Epithelial cell of proximal tubule (primary cell): ENCODE measurements at regions not wholly inside any gene's neighbourhood (a gene's known extent, or its start where the extent isn't known, plus 50 kb on each side); places are given as distances from the start of the nearest gene placed in this dataset.
A peak's percentile ranks its signal among the peaks of the same experiment; 100 is the strongest.

ENCODE experiments used
- DNase-seq: peaks from one replicate; pipeline ENCODE4 v3.0.0-alpha.2; 2011; ENCODE audit warnings: low read depth
- H3K4me3 ChIP-seq: 2 replicates; pipeline ENCODE4 v1.5.1; 2011; ENCODE audit warnings: low read depth, mild to moderate bottlenecking, low read length
- TF ChIP-seq, protein P1 (sequence below): conservative IDR thresholded peaks from 2 replicates; pipeline ENCODE4 v1.5.1; 2012; ENCODE audit warnings: low read depth, mild to moderate bottlenecking, low read length

GRCh38 chr18:44149706-44150105, 531.0 kb upstream of the SETBP1 start:
- H3K4me3 ChIP-seq = no peak overlapping the region
- TF ChIP-seq, protein P1, sequence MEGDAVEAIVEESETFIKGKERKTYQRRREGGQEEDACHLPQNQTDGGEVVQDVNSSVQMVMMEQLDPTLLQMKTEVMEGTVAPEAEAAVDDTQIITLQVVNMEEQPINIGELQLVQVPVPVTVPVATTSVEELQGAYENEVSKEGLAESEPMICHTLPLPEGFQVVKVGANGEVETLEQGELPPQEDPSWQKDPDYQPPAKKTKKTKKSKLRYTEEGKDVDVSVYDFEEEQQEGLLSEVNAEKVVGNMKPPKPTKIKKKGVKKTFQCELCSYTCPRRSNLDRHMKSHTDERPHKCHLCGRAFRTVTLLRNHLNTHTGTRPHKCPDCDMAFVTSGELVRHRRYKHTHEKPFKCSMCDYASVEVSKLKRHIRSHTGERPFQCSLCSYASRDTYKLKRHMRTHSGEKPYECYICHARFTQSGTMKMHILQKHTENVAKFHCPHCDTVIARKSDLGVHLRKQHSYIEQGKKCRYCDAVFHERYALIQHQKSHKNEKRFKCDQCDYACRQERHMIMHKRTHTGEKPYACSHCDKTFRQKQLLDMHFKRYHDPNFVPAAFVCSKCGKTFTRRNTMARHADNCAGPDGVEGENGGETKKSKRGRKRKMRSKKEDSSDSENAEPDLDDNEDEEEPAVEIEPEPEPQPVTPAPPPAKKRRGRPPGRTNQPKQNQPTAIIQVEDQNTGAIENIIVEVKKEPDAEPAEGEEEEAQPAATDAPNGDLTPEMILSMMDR = no peak
- peak; percentile 89 for DNase-seq

GRCh38 chr18:44153981-44154380, 526.7 kb upstream of the SETBP1 start:
- TF ChIP-seq, protein P1 = no peak

GRCh38 chr18:44156126-44156525, 524.6 kb upstream of the SETBP1 start:
- no peak for DNase-seq
- TF ChIP-seq, protein P1 = no peak
- no peak overlapping the region for H3K4me3 ChIP-seq

More at GRCh38 chr18:44153981-44154380, 526.7 kb upstream of the SETBP1 start:
- DNase-seq = no peak
- no peak overlapping the region for H3K4me3 ChIP-seq

- H3K4me3 ChIP-seq = no peak overlapping the region
- TF ChIP-seq, protein P1 = no peak
- no peak for DNase-seq
These were observed 523.8 kb upstream of the SETBP1 start for GRCh38 chr18:44156776-44157335.

DNA sequence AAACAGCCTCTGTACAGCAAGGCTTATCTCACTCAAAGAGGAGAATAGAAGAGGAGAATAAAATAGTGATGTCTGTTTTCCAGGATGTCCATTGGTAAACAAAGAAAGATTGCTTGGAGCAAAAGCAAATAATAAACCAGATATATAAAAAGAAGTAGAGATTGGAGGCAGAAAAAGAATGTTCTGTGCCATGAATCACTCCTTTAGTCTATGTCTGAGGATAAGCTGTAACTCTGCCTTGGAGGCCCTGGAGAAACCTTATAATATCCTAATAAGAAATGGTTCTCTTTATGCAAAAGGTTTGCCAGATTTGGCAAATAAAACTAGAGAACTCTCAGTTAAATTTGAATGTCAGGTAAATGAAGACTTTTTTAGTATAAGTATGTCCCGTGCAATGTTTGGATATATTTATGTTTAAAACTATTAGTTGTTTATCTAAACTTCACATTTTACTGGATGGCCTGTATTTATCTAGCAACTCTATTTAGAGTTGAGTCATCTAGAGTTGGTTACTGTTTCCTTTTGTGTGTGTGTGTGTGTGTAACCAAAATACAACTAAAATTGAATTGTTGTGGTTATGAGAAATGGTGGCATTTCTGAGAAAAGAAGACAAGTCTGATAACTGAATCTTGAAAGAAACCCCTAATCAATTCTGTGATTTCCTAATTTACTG, 510.3 kb upstream of the SETBP1 start:
- TF ChIP-seq, protein P1 = no peak
- no peak for DNase-seq
- H3K4me3 ChIP-seq = no peak overlapping the region

- no peak overlapping the region for H3K4me3 ChIP-seq
- TF ChIP-seq, protein P1 = no peak
- DNase-seq = no peak
These were observed 509.4 kb upstream of the SETBP1 start for GRCh38 chr18:44171301-44171700.

GRCh38 chr18:44175891-44176290, 504.8 kb upstream of the SETBP1 start:
- no peak overlapping the region for H3K4me3 ChIP-seq
- TF ChIP-seq, protein P1 = no peak
- DNase-seq = no peak
